Ishikawa (cell line): ENCODE measurements at regions not wholly inside any gene's neighbourhood (a gene's known extent, or its start where the extent isn't known, plus 50 kb on each side); places are given as distances from the start of the nearest gene placed in this dataset.

Experiments
- CEBPB ChIP-seq: IDR thresholded peaks from 2 replicates; pipeline ENCODE4 v1.6.1; 2012
- EGR1 ChIP-seq: IDR thresholded peaks from 2 replicates; pipeline ENCODE4 v1.6.1; 2012
- EP300 ChIP-seq: IDR thresholded peaks from 2 replicates; pipeline ENCODE4 v1.6.1; 2012; ENCODE audit warnings: borderline replicate concordance
- FOXM1 ChIP-seq: IDR thresholded peaks from 2 replicates; pipeline ENCODE4 v1.6.1; 2012; ENCODE audit warnings: low read depth, borderline replicate concordance
- RAD21 ChIP-seq: IDR thresholded peaks from 2 replicates; pipeline ENCODE4 v1.6.1; 2012; ENCODE audit warnings: low read depth
- TAF1 ChIP-seq: IDR thresholded peaks from 2 replicates; pipeline ENCODE4 v1.6.1; 2012; ENCODE audit warnings: low read depth, mild to moderate bottlenecking
- ZBTB7A ChIP-seq: IDR thresholded peaks from 2 replicates; pipeline ENCODE4 v1.6.1; 2012; ENCODE audit warnings: low read depth
- TF ChIP-seq, protein P1 (sequence below): IDR thresholded peaks from 2 replicates; pipeline ENCODE4 v1.6.1; 2012
- TF ChIP-seq, protein P2 (sequence below): IDR thresholded peaks from 2 replicates; pipeline ENCODE4 v1.6.1; 2012
- TF ChIP-seq, protein P3 (sequence below): IDR thresholded peaks from 2 replicates; pipeline ENCODE4 v1.6.1; 2012; ENCODE audit warnings: low read depth, mild to moderate bottlenecking

DNA sequence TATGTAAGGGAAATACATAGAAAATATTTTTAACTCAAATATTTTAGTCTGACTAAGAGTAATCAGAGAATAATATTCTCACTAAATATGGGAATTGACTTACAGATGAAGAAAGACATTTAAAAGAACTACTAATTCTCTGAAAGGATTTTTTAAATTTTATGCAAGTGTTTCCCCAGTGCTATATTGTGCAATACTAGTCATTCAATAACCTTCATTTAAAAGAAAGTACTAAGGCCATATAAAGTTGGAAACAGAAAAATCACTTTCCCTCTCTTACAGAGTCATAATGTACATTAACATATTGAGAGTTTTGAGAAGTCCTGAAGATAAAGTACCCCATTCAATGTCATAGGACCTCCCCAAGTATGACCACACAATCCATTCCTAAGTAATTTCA is 584.6 kb upstream of the ACVR2A start:
- TF ChIP-seq TAF1 (no peak), FOXM1 (no peak), EP300 (no peak), ZBTB7A (no peak), CEBPB (peak; percentile 28; the same call in 1 of the 2 replicates), RAD21 (no peak), EGR1 (no peak)
- TF ChIP-seq, protein P1, sequence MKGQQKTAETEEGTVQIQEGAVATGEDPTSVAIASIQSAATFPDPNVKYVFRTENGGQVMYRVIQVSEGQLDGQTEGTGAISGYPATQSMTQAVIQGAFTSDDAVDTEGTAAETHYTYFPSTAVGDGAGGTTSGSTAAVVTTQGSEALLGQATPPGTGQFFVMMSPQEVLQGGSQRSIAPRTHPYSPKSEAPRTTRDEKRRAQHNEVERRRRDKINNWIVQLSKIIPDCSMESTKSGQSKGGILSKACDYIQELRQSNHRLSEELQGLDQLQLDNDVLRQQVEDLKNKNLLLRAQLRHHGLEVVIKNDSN: no peak
- TF ChIP-seq, protein P2, sequence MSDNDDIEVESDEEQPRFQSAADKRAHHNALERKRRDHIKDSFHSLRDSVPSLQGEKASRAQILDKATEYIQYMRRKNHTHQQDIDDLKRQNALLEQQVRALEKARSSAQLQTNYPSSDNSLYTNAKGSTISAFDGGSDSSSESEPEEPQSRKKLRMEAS: no peak
- TF ChIP-seq, protein P3, sequence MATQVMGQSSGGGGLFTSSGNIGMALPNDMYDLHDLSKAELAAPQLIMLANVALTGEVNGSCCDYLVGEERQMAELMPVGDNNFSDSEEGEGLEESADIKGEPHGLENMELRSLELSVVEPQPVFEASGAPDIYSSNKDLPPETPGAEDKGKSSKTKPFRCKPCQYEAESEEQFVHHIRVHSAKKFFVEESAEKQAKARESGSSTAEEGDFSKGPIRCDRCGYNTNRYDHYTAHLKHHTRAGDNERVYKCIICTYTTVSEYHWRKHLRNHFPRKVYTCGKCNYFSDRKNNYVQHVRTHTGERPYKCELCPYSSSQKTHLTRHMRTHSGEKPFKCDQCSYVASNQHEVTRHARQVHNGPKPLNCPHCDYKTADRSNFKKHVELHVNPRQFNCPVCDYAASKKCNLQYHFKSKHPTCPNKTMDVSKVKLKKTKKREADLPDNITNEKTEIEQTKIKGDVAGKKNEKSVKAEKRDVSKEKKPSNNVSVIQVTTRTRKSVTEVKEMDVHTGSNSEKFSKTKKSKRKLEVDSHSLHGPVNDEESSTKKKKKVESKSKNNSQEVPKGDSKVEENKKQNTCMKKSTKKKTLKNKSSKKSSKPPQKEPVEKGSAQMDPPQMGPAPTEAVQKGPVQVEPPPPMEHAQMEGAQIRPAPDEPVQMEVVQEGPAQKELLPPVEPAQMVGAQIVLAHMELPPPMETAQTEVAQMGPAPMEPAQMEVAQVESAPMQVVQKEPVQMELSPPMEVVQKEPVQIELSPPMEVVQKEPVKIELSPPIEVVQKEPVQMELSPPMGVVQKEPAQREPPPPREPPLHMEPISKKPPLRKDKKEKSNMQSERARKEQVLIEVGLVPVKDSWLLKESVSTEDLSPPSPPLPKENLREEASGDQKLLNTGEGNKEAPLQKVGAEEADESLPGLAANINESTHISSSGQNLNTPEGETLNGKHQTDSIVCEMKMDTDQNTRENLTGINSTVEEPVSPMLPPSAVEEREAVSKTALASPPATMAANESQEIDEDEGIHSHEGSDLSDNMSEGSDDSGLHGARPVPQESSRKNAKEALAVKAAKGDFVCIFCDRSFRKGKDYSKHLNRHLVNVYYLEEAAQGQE: no peak
